GM23338 (cell line): ENCODE measurements at regions not wholly inside any gene's neighbourhood (a gene's known extent, or its start where the extent isn't known, plus 50 kb on each side); places are given as distances from the start of the nearest gene placed in this dataset.

ENCODE experiments used
- ATAC-seq: fragments of 200-7000 bp; cut with Tn5 transposase; 3 replicates; pipeline ENCODE4 v1.9.1; 2020
- DNase-seq: peaks from one replicate; pipeline ENCODE4 v3.0.0-alpha.2; 2015; ENCODE audit warnings: low spot score
- H2AFZ ChIP-seq: fragments of 200-600 bp; sonication (generic); 2 replicates; pipeline ENCODE4 v1.8.0; 2016; ENCODE audit warnings: antibody characterized with exemption, mild to moderate bottlenecking, moderate library complexity
- H3F3A ChIP-seq: fragments of 200-600 bp; sonication (generic); replicated peaks from 2 replicates; pipeline ENCODE4 v1.8.0; 2017; ENCODE audit warnings: antibody characterized with exemption, mixed run types, low read depth
- H3K27ac ChIP-seq: fragments of 200-600 bp; sonication (generic); 2 replicates; pipeline ENCODE4 v1.6.1; 2016; ENCODE audit warnings: low read depth
- H3K27me3 ChIP-seq: fragments of 200-600 bp; sonication (generic); 2 replicates; pipeline ENCODE4 v1.8.0; 2016; ENCODE audit warnings: mild to moderate bottlenecking, mixed run types, moderate library complexity; ENCODE audit not compliant: insufficient read depth
- H3K36me3 ChIP-seq: fragments of 200-600 bp; sonication (generic); 2 replicates; pipeline ENCODE4 v1.8.0; 2016; ENCODE audit warnings: mild to moderate bottlenecking; ENCODE audit not compliant: insufficient read depth
- H3K4me1 ChIP-seq: fragments of 200-600 bp; sonication (generic); 2 replicates; pipeline ENCODE4 v1.8.0; 2016; ENCODE audit warnings: mild to moderate bottlenecking, moderate library complexity; ENCODE audit not compliant: insufficient read depth
- H3K4me2 ChIP-seq: fragments of 200-600 bp; sonication (generic); 2 replicates; pipeline ENCODE4 v1.7.1; 2017; ENCODE audit warnings: mixed run types
- H3K4me3 ChIP-seq: fragments of 200-600 bp; sonication (generic); 2 replicates; pipeline ENCODE4 v1.6.1; 2016; ENCODE audit warnings: mixed run types
- H3K79me2 ChIP-seq: fragments of 200-600 bp; sonication (generic); replicated peaks from 2 replicates; pipeline ENCODE4 v1.8.0; 2017; ENCODE audit warnings: mild to moderate bottlenecking; ENCODE audit not compliant: insufficient read depth
- H3K9me2 ChIP-seq: fragments of 200-600 bp; sonication (generic); 2 replicates; pipeline ENCODE4 v1.8.0; 2017; ENCODE audit not compliant: insufficient read depth
- H4K20me1 ChIP-seq: fragments of 200-600 bp; sonication (generic); replicated peaks from 2 replicates; pipeline ENCODE4 v1.8.0; 2017; ENCODE audit warnings: mild to moderate bottlenecking; ENCODE audit not compliant: insufficient read depth
- H3K27ac Mint-ChIP-seq: 2 replicates; pipeline ENCODE4 v1.8.0; 2020; ENCODE audit warnings: inconsistent platforms, mild to moderate bottlenecking, moderate library complexity, mixed read lengths
- H3K27me3 Mint-ChIP-seq: 3 replicates; pipeline ENCODE4 v1.8.0; 2022; ENCODE audit warnings: low read depth, mild to moderate bottlenecking, moderate library complexity, mixed read lengths, inconsistent platforms; ENCODE audit not compliant: insufficient read depth, poor library complexity
- H3K36me3 Mint-ChIP-seq: 3 replicates; pipeline ENCODE4 v1.8.0; 2021; ENCODE audit warnings: low read depth, mild to moderate bottlenecking, inconsistent platforms, moderate library complexity, mixed read lengths
- H3K4me1 Mint-ChIP-seq: 3 replicates; pipeline ENCODE4 v1.8.0; 2020; ENCODE audit warnings: mild to moderate bottlenecking, inconsistent platforms, mixed read lengths
- H3K4me3 Mint-ChIP-seq: 3 replicates; pipeline ENCODE4 v1.8.0; 2021; ENCODE audit warnings: moderate library complexity, mild to moderate bottlenecking, inconsistent platforms, mixed read lengths
- H3K9me3 Mint-ChIP-seq: 3 replicates; pipeline ENCODE4 v1.8.0; 2020; ENCODE audit warnings: moderate library complexity, mild to moderate bottlenecking, inconsistent platforms, mixed read lengths
- CREB1 ChIP-seq: fragments of 250-450 bp; sonication (Bioruptor Pico); IDR thresholded peaks from 2 replicates; pipeline ENCODE4 v1.5.0; 2020; ENCODE audit warnings: low read depth, mild to moderate bottlenecking, moderate library complexity
- EZH2 ChIP-seq: fragments of 200-600 bp; sonication (generic); IDR thresholded peaks from one replicate; pipeline ENCODE4 v1.8.0; 2017; ENCODE audit warnings: antibody characterized with exemption, mild to moderate bottlenecking, low read depth; ENCODE audit not compliant: unreplicated experiment
- EZH2phosphoT487 ChIP-seq: fragments of 200-600 bp; sonication (generic); IDR thresholded peaks from one replicate; pipeline ENCODE4 v1.8.1; 2018; ENCODE audit warnings: antibody characterized with exemption; ENCODE audit not compliant: unreplicated experiment
- JUNB ChIP-seq: IDR thresholded peaks from one replicate; pipeline ENCODE4 v1.6.1; 2016; ENCODE audit warnings: antibody characterized with exemption; ENCODE audit not compliant: unreplicated experiment
- NANOG ChIP-seq: IDR thresholded peaks from 2 replicates; pipeline ENCODE4 v1.6.1; 2016; ENCODE audit warnings: antibody characterized with exemption, borderline replicate concordance
- POLR2AphosphoS5 ChIP-seq: IDR thresholded peaks from 2 replicates; pipeline ENCODE4 v1.6.1; 2016; ENCODE audit warnings: antibody characterized with exemption, low read depth
- STAT1 ChIP-seq: IDR thresholded peaks from one replicate; pipeline ENCODE4 v1.6.1; 2016; ENCODE audit warnings: antibody characterized with exemption; ENCODE audit not compliant: unreplicated experiment
- ZNF114 ChIP-seq: fragments of 250-450 bp; sonication (Bioruptor Pico); IDR thresholded peaks from 2 replicates; pipeline ENCODE4 v1.5.0; 2020; ENCODE audit warnings: mild to moderate bottlenecking, moderate library complexity
- ZNF331 ChIP-seq: fragments of 250-450 bp; sonication (Bioruptor Pico); IDR thresholded peaks from 2 replicates; pipeline ENCODE4 v1.5.0; 2020; ENCODE audit warnings: low read depth, mild to moderate bottlenecking, moderate library complexity
- TF ChIP-seq, protein P1 (sequence below): IDR thresholded peaks from 2 replicates; pipeline ENCODE4 v1.6.1; 2016; ENCODE audit warnings: antibody characterized with exemption
- TF ChIP-seq, protein P2 (sequence below), 2 experiments: fragments of 200-600 bp in 1 of 2; sonication (generic) in 1 of 2; conservative IDR thresholded peaks; 2 replicates each; pipeline versions ENCODE4 v1.5.1 to v1.6.1; 2016 to 2017; ENCODE audit warnings: antibody characterized with exemption in 2 of 2, low read depth in 2 of 2, mild to moderate bottlenecking in 2 of 2, moderate library complexity in 1 of 2
- TF ChIP-seq, protein P3 (sequence below): fragments of 250-450 bp; sonication (Bioruptor Pico); IDR thresholded peaks from 2 replicates; pipeline ENCODE4 v1.5.0; 2020; ENCODE audit warnings: mild to moderate bottlenecking, moderate library complexity
- TF ChIP-seq, protein P4 (sequence below): IDR thresholded peaks from one replicate; pipeline ENCODE4 v1.6.1; 2018; ENCODE audit warnings: antibody characterized with exemption; ENCODE audit not compliant: unreplicated experiment

DNA sequence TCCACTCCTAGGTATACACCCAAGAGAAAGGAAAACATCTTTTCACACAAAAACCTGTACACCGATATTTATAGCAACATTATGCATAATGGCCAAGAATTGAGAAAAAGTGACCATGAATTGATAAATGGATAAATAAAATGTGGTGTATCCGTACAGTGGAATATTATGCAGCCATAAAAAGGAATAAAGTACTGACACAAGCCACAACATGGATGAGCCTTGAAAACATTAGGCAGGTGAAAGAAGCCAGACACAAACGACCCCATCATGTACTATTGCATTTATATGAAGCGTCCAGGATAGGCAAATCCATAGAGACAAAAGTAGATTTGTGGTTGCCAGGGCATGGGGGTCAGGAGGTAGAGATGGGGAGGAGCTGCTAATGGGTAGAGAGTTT is 64.2 kb upstream of the SLC6A6 start:
- Histone ChIP-seq H3K27me3 (no peaks in the 10 kb centered on the region), H2AFZ (no peak overlapping the region), H3K9me2 (no peaks in the 10 kb centered on the region), H3K79me2 (no peaks in the 10 kb centered on the region), H3F3A (no peaks in the 10 kb centered on the region), H3K27ac (no peak overlapping the region), H3K36me3 (no peaks in the 10 kb centered on the region), H4K20me1 (no peaks in the 10 kb centered on the region), H3K4me2 (no peak overlapping the region), H3K4me1 (peaks cover 4% of the 10 kb centered on the region), H3K4me3 (no peak overlapping the region)
- Mint-ChIP-seq H3K9me3 (no peaks in the 10 kb centered on the region; the same call in 2 of the 3 replicates), H3K4me1 (peaks cover 4% of the 10 kb centered on the region; the same call in 2 of the 3 replicates), H3K36me3 (no peaks in the 10 kb centered on the region), H3K4me3 (no peak overlapping the region), H3K27ac (no peak overlapping the region), H3K27me3 (peaks cover 1% of the 10 kb centered on the region)
- no peak for ATAC-seq
- DNase-seq = no peak
- TF ChIP-seq JUNB (no peak), ZNF331 (CRISPR knock-in tag) (no peak), POLR2AphosphoS5 (no peak), EZH2phosphoT487 (no peak), ZNF114 (CRISPR knock-in tag) (no peak), STAT1 (no peak), NANOG (no peak), CREB1 (CRISPR knock-in tag) (no peak), EZH2 (no peak)
- TF ChIP-seq, protein P1, sequence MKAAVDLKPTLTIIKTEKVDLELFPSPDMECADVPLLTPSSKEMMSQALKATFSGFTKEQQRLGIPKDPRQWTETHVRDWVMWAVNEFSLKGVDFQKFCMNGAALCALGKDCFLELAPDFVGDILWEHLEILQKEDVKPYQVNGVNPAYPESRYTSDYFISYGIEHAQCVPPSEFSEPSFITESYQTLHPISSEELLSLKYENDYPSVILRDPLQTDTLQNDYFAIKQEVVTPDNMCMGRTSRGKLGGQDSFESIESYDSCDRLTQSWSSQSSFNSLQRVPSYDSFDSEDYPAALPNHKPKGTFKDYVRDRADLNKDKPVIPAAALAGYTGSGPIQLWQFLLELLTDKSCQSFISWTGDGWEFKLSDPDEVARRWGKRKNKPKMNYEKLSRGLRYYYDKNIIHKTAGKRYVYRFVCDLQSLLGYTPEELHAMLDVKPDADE = no peak
- TF ChIP-seq, protein P2, sequence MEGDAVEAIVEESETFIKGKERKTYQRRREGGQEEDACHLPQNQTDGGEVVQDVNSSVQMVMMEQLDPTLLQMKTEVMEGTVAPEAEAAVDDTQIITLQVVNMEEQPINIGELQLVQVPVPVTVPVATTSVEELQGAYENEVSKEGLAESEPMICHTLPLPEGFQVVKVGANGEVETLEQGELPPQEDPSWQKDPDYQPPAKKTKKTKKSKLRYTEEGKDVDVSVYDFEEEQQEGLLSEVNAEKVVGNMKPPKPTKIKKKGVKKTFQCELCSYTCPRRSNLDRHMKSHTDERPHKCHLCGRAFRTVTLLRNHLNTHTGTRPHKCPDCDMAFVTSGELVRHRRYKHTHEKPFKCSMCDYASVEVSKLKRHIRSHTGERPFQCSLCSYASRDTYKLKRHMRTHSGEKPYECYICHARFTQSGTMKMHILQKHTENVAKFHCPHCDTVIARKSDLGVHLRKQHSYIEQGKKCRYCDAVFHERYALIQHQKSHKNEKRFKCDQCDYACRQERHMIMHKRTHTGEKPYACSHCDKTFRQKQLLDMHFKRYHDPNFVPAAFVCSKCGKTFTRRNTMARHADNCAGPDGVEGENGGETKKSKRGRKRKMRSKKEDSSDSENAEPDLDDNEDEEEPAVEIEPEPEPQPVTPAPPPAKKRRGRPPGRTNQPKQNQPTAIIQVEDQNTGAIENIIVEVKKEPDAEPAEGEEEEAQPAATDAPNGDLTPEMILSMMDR (conservative IDR thresholded peaks at IDR 0.05; ENCODE audit: low read depth in 2 of 2) = no peak
- TF ChIP-seq, protein P3, sequence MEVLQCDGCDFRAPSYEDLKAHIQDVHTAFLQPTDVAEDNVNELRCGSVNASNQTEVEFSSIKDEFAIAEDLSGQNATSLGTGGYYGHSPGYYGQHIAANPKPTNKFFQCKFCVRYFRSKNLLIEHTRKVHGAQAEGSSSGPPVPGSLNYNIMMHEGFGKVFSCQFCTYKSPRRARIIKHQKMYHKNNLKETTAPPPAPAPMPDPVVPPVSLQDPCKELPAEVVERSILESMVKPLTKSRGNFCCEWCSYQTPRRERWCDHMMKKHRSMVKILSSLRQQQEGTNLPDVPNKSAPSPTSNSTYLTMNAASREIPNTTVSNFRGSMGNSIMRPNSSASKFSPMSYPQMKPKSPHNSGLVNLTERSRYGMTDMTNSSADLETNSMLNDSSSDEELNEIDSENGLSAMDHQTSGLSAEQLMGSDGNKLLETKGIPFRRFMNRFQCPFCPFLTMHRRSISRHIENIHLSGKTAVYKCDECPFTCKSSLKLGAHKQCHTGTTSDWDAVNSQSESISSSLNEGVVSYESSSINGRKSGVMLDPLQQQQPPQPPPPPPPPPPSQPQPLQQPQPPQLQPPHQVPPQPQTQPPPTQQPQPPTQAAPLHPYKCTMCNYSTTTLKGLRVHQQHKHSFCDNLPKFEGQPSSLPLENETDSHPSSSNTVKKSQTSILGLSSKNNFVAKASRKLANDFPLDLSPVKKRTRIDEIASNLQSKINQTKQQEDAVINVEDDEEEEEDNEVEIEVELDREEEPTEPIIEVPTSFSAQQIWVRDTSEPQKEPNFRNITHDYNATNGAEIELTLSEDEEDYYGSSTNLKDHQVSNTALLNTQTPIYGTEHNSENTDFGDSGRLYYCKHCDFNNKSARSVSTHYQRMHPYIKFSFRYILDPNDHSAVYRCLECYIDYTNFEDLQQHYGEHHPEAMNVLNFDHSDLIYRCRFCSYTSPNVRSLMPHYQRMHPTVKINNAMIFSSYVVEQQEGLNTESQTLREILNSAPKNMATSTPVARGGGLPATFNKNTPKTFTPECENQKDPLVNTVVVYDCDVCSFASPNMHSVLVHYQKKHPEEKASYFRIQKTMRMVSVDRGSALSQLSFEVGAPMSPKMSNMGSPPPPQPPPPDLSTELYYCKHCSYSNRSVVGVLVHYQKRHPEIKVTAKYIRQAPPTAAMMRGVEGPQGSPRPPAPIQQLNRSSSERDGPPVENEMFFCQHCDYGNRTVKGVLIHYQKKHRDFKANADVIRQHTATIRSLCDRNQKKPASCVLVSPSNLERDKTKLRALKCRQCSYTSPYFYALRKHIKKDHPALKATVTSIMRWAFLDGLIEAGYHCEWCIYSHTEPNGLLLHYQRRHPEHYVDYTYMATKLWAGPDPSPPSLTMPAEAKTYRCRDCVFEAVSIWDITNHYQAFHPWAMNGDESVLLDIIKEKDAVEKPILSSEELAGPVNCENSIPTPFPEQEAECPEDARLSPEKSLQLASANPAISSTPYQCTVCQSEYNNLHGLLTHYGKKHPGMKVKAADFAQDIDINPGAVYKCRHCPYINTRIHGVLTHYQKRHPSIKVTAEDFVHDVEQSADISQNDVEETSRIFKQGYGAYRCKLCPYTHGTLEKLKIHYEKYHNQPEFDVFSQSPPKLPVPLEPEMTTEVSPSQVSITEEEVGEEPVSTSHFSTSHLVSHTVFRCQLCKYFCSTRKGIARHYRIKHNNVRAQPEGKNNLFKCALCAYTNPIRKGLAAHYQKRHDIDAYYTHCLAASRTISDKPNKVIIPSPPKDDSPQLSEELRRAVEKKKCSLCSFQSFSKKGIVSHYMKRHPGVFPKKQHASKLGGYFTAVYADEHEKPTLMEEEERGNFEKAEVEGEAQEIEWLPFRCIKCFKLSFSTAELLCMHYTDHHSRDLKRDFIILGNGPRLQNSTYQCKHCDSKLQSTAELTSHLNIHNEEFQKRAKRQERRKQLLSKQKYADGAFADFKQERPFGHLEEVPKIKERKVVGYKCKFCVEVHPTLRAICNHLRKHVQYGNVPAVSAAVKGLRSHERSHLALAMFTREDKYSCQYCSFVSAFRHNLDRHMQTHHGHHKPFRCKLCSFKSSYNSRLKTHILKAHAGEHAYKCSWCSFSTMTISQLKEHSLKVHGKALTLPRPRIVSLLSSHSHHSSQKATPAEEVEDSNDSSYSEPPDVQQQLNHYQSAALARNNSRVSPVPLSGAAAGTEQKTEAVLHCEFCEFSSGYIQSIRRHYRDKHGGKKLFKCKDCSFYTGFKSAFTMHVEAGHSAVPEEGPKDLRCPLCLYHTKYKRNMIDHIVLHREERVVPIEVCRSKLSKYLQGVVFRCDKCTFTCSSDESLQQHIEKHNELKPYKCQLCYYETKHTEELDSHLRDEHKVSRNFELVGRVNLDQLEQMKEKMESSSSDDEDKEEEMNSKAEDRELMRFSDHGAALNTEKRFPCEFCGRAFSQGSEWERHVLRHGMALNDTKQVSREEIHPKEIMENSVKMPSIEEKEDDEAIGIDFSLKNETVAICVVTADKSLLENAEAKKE (CRISPR knock-in tag) = no peak
- TF ChIP-seq, protein P4, sequence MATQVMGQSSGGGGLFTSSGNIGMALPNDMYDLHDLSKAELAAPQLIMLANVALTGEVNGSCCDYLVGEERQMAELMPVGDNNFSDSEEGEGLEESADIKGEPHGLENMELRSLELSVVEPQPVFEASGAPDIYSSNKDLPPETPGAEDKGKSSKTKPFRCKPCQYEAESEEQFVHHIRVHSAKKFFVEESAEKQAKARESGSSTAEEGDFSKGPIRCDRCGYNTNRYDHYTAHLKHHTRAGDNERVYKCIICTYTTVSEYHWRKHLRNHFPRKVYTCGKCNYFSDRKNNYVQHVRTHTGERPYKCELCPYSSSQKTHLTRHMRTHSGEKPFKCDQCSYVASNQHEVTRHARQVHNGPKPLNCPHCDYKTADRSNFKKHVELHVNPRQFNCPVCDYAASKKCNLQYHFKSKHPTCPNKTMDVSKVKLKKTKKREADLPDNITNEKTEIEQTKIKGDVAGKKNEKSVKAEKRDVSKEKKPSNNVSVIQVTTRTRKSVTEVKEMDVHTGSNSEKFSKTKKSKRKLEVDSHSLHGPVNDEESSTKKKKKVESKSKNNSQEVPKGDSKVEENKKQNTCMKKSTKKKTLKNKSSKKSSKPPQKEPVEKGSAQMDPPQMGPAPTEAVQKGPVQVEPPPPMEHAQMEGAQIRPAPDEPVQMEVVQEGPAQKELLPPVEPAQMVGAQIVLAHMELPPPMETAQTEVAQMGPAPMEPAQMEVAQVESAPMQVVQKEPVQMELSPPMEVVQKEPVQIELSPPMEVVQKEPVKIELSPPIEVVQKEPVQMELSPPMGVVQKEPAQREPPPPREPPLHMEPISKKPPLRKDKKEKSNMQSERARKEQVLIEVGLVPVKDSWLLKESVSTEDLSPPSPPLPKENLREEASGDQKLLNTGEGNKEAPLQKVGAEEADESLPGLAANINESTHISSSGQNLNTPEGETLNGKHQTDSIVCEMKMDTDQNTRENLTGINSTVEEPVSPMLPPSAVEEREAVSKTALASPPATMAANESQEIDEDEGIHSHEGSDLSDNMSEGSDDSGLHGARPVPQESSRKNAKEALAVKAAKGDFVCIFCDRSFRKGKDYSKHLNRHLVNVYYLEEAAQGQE = no peak
